H1 (cell line): ENCODE measurements at regions not wholly inside any gene's neighbourhood (a gene's known extent, or its start where the extent isn't known, plus 50 kb on each side); places are given as distances from the start of the nearest gene placed in this dataset.

Source experiments
- CTCF ChIA-PET: fragments of 300-600 bp; sonication (Branson Sonifier 250); formaldehyde crosslinking; loops from one replicate; lab custom pipeline; 2021; ENCODE audit not compliant: partially characterized antibody; lab: Charles Lee
- POLR2A ChIA-PET: fragments of 300-600 bp; sonication (Branson Sonifier 250); formaldehyde crosslinking; loops from one replicate; lab custom pipeline; 2021; ENCODE audit warnings: inconsistent platforms; ENCODE audit not compliant: partially characterized antibody; lab: Charles Lee
- DNase-seq, 2 experiments: peaks; one replicate each; pipeline versions ENCODE4 v3.0.0 to v3.0.0-alpha.2; 2010 to 2022; ENCODE audit warnings: low spot score in 2 of 2, low read depth in 1 of 2, mixed read lengths in 1 of 2
- FAIRE-seq: peaks from 2 replicates; lab custom pipeline; 2011; peaks lifted over from hg19 to GRCh38; lab: Jason Lieb, UNC
- H2AFZ ChIP-seq: 2 replicates; pipeline ENCODE4 v1.8.1; 2012; ENCODE audit warnings: low read length, inconsistent platforms
- H2AK5ac ChIP-seq: 2 replicates; pipeline ENCODE4 v1.6.1; 2013; ENCODE audit warnings: low read depth, low read length
- H2BK120ac ChIP-seq: replicated peaks from 2 replicates; pipeline ENCODE3; 2013; ENCODE audit warnings: low read depth, low read length, inconsistent platforms
- H2BK12ac ChIP-seq: 2 replicates; pipeline ENCODE4 v1.6.1; 2013; ENCODE audit warnings: low read depth, low read length
- H2BK15ac ChIP-seq: 2 replicates; pipeline ENCODE4 v1.6.1; 2013; ENCODE audit warnings: low read length
- H2BK20ac ChIP-seq: 2 replicates; pipeline ENCODE4 v1.6.1; 2013; ENCODE audit warnings: low read length
- H2BK5ac ChIP-seq: 2 replicates; pipeline ENCODE4 v1.6.1; 2013; ENCODE audit warnings: low read depth, low read length
- H3K14ac ChIP-seq: 2 replicates; pipeline ENCODE4 v1.6.1; 2013; ENCODE audit warnings: inconsistent platforms; ENCODE audit not compliant: insufficient read length
- H3K18ac ChIP-seq: 2 replicates; pipeline ENCODE4 v1.6.1; 2013; ENCODE audit warnings: low read length; ENCODE audit errors: extremely low read depth
- H3K23ac ChIP-seq: 2 replicates; pipeline ENCODE4 v1.6.1; 2013; ENCODE audit warnings: inconsistent platforms; ENCODE audit not compliant: insufficient read length
- H3K23me2 ChIP-seq: 2 replicates; pipeline ENCODE4 v1.6.1; 2013; ENCODE audit warnings: low read depth, low read length
- H3K27ac ChIP-seq: 2 replicates; pipeline ENCODE4 v1.6.1; 2011; ENCODE audit warnings: low read depth, low read length, inconsistent platforms
- H3K27me3 ChIP-seq, 4 experiments: replicated peaks in 1 of 4; 1 replicate in 1 of 4; 2 replicates in 3 of 4; pipeline versions ENCODE4 v1.6.1 to v1.8.1; 2011 to 2013; ENCODE audit warnings: low read length in 3 of 4, mild to moderate bottlenecking in 3 of 4, inconsistent platforms in 2 of 4, mixed read lengths in 2 of 4, moderate library complexity in 1 of 4; ENCODE audit not compliant: control insufficient read depth in 3 of 4, insufficient read depth in 3 of 4; ENCODE audit errors: extremely low read depth in 1 of 4
- H3K36me3 ChIP-seq, 4 experiments: 2 replicates each; pipeline versions ENCODE4 v1.6.1 to v1.8.1; 2011 to 2013; ENCODE audit warnings: mild to moderate bottlenecking in 4 of 4, low read length in 3 of 4, moderate library complexity in 2 of 4, control low read depth in 1 of 4, inconsistent platforms in 1 of 4; ENCODE audit not compliant: insufficient read depth in 4 of 4, control insufficient read depth in 2 of 4
- H3K4ac ChIP-seq: replicated peaks from 2 replicates; pipeline ENCODE3; 2013; ENCODE audit warnings: low read length, low read depth, mixed read lengths, inconsistent platforms; ENCODE audit not compliant: insufficient read length
- H3K4me1 ChIP-seq, 4 experiments: replicated peaks in 1 of 4; 1 replicate in 1 of 4; 2 replicates in 3 of 4; pipeline versions ENCODE4 v1.6.1 to v1.8.1; 2011 to 2013; ENCODE audit warnings: low read length in 3 of 4, inconsistent platforms in 2 of 4, mixed read lengths in 1 of 4; ENCODE audit not compliant: insufficient read depth in 4 of 4, control insufficient read depth in 3 of 4
- H3K4me2 ChIP-seq, 2 experiments: 2 replicates each; pipeline versions ENCODE4 v1.6.1 to v1.8.1; 2011 to 2013; ENCODE audit warnings: low read depth in 2 of 2, low read length in 2 of 2, control low read depth in 1 of 2, inconsistent platforms in 1 of 2, mild to moderate bottlenecking in 1 of 2; ENCODE audit not compliant: insufficient read depth in 1 of 2
- H3K4me3 ChIP-seq, 4 experiments: fragments of 200-600, 300-600 bp in 1 of 4; sonication (generic), shearing (Covaris generic), sonication (Bioruptor Twin) in 1 of 4; 2 replicates each; pipeline versions ENCODE4 v1.5.1 to v1.8.1; 2011 to 2016; ENCODE audit warnings: low read length in 4 of 4, low read depth in 3 of 4, control low read depth in 2 of 4, inconsistent platforms in 2 of 4, mild to moderate bottlenecking in 2 of 4, mixed read lengths in 1 of 4, moderate library complexity in 1 of 4; ENCODE audit not compliant: insufficient read depth in 2 of 4; ENCODE audit errors: extremely low read depth in 1 of 4
- H3K56ac ChIP-seq: replicated peaks from 2 replicates; pipeline ENCODE3; 2013; ENCODE audit warnings: low read depth, mild to moderate bottlenecking, mixed read lengths, low read length, inconsistent platforms; ENCODE audit not compliant: insufficient read length
- H3K79me1 ChIP-seq: 2 replicates; pipeline ENCODE4 v1.6.1; 2013; ENCODE audit warnings: low read depth, low read length, control low read depth
- H3K79me2 ChIP-seq, 2 experiments: 2 replicates each; pipeline versions ENCODE4 v1.6.1 to v1.8.1; 2012 to 2013; ENCODE audit warnings: low read length in 2 of 2, mild to moderate bottlenecking in 2 of 2, inconsistent platforms in 1 of 2; ENCODE audit not compliant: insufficient read depth in 2 of 2, control insufficient read depth in 1 of 2
- H3K9ac ChIP-seq, 4 experiments: replicated peaks in 1 of 4; 1 replicate in 1 of 4; 2 replicates in 3 of 4; pipeline versions ENCODE4 v1.6.1 to v1.8.1; 2011 to 2013; ENCODE audit warnings: low read depth in 3 of 4, low read length in 3 of 4, control low read depth in 2 of 4, mild to moderate bottlenecking in 2 of 4, moderate library complexity in 2 of 4, inconsistent platforms in 1 of 4; ENCODE audit errors: extremely low read depth in 1 of 4
- H3K9me3 ChIP-seq, 2 experiments: 2 replicates each; pipeline versions ENCODE4 v1.6.1 to v1.8.1; 2012 to 2013; ENCODE audit warnings: mild to moderate bottlenecking in 2 of 2, moderate library complexity in 2 of 2, control low read depth in 1 of 2, inconsistent platforms in 1 of 2, low read depth in 1 of 2, low read length in 1 of 2, mixed read lengths in 1 of 2; ENCODE audit not compliant: insufficient read depth in 2 of 2
- H4K20me1 ChIP-seq, 2 experiments: replicated peaks in 1 of 2; 2 replicates each; pipeline versions ENCODE3 to v1.8.1; 2011 to 2013; ENCODE audit warnings: inconsistent platforms in 2 of 2, low read length in 2 of 2, mild to moderate bottlenecking in 1 of 2; ENCODE audit not compliant: insufficient read depth in 2 of 2, control insufficient read depth in 1 of 2
- H4K5ac ChIP-seq: 2 replicates; pipeline ENCODE4 v1.6.1; 2013; ENCODE audit warnings: low read length, low read depth, mixed read lengths, inconsistent platforms; ENCODE audit not compliant: insufficient read length
- H4K8ac ChIP-seq: 2 replicates; pipeline ENCODE4 v1.8.0; 2013; ENCODE audit warnings: mild to moderate bottlenecking, moderate library complexity, low read length, inconsistent platforms; ENCODE audit not compliant: insufficient read depth; ENCODE audit errors: extremely low read depth
- H4K91ac ChIP-seq: replicated peaks from 2 replicates; pipeline ENCODE3; 2013; ENCODE audit warnings: low read length, mixed read lengths, inconsistent platforms; ENCODE audit not compliant: insufficient read length
- WGBS, 2 experiments: shearing (Covaris generic) in 1 of 2; methylation state at CpG; one replicate each; pipeline versions ENCODE4 v1.1.6 to v1.1.7; 2013 to 2015; ENCODE audit warnings: low lambda C conversion rate in 2 of 2, mixed read lengths in 2 of 2, inconsistent platforms in 1 of 2, low coverage in 1 of 2, missing lambda C conversion rate in 1 of 2; ENCODE audit not compliant: insufficient replicate concordance in 2 of 2, insufficient coverage in 1 of 2, insufficient read length in 1 of 2; ENCODE audit errors: extremely low coverage in 1 of 2, missing lambda C conversion rate in 1 of 2; 5-methylcytosine and 5-hydroxymethylcytosine counted together
- TF ChIP-seq, protein P1 (sequence below): IDR thresholded peaks from 2 replicates; pipeline ENCODE4 v1.6.1; 2011; ENCODE audit warnings: low read length, improper control_type of control experiment

- ChIA-PET POLR2A (no interaction called here), CTCF (no interaction called here)
- FAIRE-seq (no peak), DNase-seq (no peak)
- no peak overlapping the region for H2AK5ac ChIP-seq
- H3K4me1 ChIP-seq = peaks cover 0 to under 1% (median 0%) of the 10 kb centered on the region in 4 experiments; a peak in 1 of 7 replicates
- 90% methylated on average over 8 of the region's 8 CpGs; no CpG with 5 or more reads in 1 of the 2 experiments for WGBS, 2 experiments
- no peak overlapping the region for H2AFZ ChIP-seq
- H4K91ac ChIP-seq = no peak overlapping the region
- no peak overlapping the region for H3K27ac ChIP-seq
- H2BK15ac ChIP-seq = no peak overlapping the region
- H3K14ac ChIP-seq = no peak overlapping the region
- no peaks in the 10 kb centered on the region for H3K9me3 ChIP-seq
- no peak overlapping the region for H2BK120ac ChIP-seq
- no peaks in the 10 kb centered on the region for H4K20me1 ChIP-seq
- no peak overlapping the region for H3K18ac ChIP-seq
- H4K5ac ChIP-seq = no peak overlapping the region
- H3K27me3 ChIP-seq = peaks cover 0 to 1% (median 0%) of the 10 kb centered on the region in 4 experiments; a peak in 1 of 7 replicates
- no peak overlapping the region for H2BK5ac ChIP-seq
- H3K23ac ChIP-seq = no peak overlapping the region
- H3K23me2 ChIP-seq = no peaks in the 10 kb centered on the region
- H3K36me3 ChIP-seq = no peaks in the 10 kb centered on the region
- H3K4me3 ChIP-seq = no peak overlapping the region
- no peak overlapping the region for H2BK20ac ChIP-seq
- H3K4ac ChIP-seq = no peak overlapping the region
- TF ChIP-seq, protein P1, sequence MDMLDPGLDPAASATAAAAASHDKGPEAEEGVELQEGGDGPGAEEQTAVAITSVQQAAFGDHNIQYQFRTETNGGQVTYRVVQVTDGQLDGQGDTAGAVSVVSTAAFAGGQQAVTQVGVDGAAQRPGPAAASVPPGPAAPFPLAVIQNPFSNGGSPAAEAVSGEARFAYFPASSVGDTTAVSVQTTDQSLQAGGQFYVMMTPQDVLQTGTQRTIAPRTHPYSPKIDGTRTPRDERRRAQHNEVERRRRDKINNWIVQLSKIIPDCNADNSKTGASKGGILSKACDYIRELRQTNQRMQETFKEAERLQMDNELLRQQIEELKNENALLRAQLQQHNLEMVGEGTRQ = no peak
- H3K79me2 ChIP-seq = no peaks in the 10 kb centered on the region
- no peak overlapping the region for H3K4me2 ChIP-seq
- no peak overlapping the region for H2BK12ac ChIP-seq
- no peak overlapping the region for H3K9ac ChIP-seq
- no peaks in the 10 kb centered on the region for H3K79me1 ChIP-seq
- H4K8ac ChIP-seq = no peak overlapping the region
- no peak overlapping the region for H3K56ac ChIP-seq
Measured at GRCh38 chr3:73784686-73785392, 160.1 kb upstream of the PDZRN3 start.
